Loucy (cell line): ENCODE measurements at regions not wholly inside any gene's neighbourhood (a gene's known extent, or its start where the extent isn't known, plus 50 kb on each side); places are given as distances from the start of the nearest gene placed in this dataset.

Source experiments
- H2AFZ ChIP-seq: fragments of 200-600 bp; sonication (generic); 2 replicates; pipeline ENCODE4 v1.6.0; 2016; ENCODE audit warnings: antibody characterized with exemption, mild to moderate bottlenecking, low read length, moderate library complexity
- H3F3A ChIP-seq: fragments of 200-600 bp; 2 replicates; pipeline ENCODE4 v1.6.0; 2016; ENCODE audit warnings: antibody characterized with exemption, low read depth, mild to moderate bottlenecking
- H3K27me3 ChIP-seq: fragments of 200-600 bp; sonication (generic); 2 replicates; pipeline ENCODE4 v1.6.1; 2014; ENCODE audit warnings: low read length, mild to moderate bottlenecking; ENCODE audit not compliant: insufficient read depth, poor library complexity, severe bottlenecking
- H3K36me3 ChIP-seq: fragments of 200-600 bp; sonication (generic); 2 replicates; pipeline ENCODE4 v1.6.1; 2016; ENCODE audit warnings: low read length; ENCODE audit not compliant: insufficient read depth
- H3K4me1 ChIP-seq: fragments of 200-600 bp; sonication (generic); 2 replicates; pipeline ENCODE4 v1.5.1; 2014; ENCODE audit warnings: low read length, mild to moderate bottlenecking; ENCODE audit not compliant: insufficient read depth, poor library complexity, severe bottlenecking
- H3K4me2 ChIP-seq: fragments of 200-600 bp; sonication (generic); 2 replicates; pipeline ENCODE4 v1.6.0; 2014; ENCODE audit warnings: antibody characterized with exemption, low read length, low read depth, mild to moderate bottlenecking; ENCODE audit not compliant: poor library complexity, severe bottlenecking
- H3K4me3 ChIP-seq: fragments of 200-600 bp; sonication (generic); 2 replicates; pipeline ENCODE4 v1.5.1; 2014; ENCODE audit warnings: low read length, mild to moderate bottlenecking, mixed read lengths; ENCODE audit not compliant: poor library complexity, severe bottlenecking
- H3K79me2 ChIP-seq: fragments of 200-600 bp; sonication (generic); 2 replicates; pipeline ENCODE4 v1.6.1; 2014; ENCODE audit warnings: low read length; ENCODE audit not compliant: insufficient read depth
- H3K9ac ChIP-seq: fragments of 200-600 bp; sonication (generic); 2 replicates; pipeline ENCODE4 v1.6.0; 2014; ENCODE audit warnings: mild to moderate bottlenecking, low read depth, low read length, moderate library complexity; ENCODE audit not compliant: poor library complexity, severe bottlenecking
- H3K9me2 ChIP-seq: fragments of 200-600 bp; sonication (generic); replicated peaks from 2 replicates; pipeline ENCODE4 v1.6.1; 2016; ENCODE audit warnings: low read depth, low read length, mixed read lengths
- H3K9me3 ChIP-seq: fragments of 200-600 bp; sonication (generic); 2 replicates; pipeline ENCODE4 v1.6.1; 2014; ENCODE audit warnings: mild to moderate bottlenecking, antibody characterized with exemption, low read length, low read depth; ENCODE audit not compliant: insufficient read depth
- H4K20me1 ChIP-seq: fragments of 200-600 bp; sonication (generic); 2 replicates; pipeline ENCODE4 v1.6.0; 2014; ENCODE audit warnings: antibody characterized with exemption, low read length, mild to moderate bottlenecking; ENCODE audit not compliant: insufficient read depth, poor library complexity, severe bottlenecking
- EZH2phosphoT487 ChIP-seq: fragments of 200-600 bp; IDR thresholded peaks from 2 replicates; pipeline ENCODE4 v1.6.1; 2018; ENCODE audit warnings: antibody characterized with exemption, mild to moderate bottlenecking, moderate library complexity, borderline replicate concordance
- TF ChIP-seq, protein P1 (sequence below): fragments of 200-600 bp; sonication (generic); conservative IDR thresholded peaks from 2 replicates; pipeline ENCODE4 v1.5.1; 2014; ENCODE audit warnings: mild to moderate bottlenecking, antibody characterized with exemption, low read length

DNA sequence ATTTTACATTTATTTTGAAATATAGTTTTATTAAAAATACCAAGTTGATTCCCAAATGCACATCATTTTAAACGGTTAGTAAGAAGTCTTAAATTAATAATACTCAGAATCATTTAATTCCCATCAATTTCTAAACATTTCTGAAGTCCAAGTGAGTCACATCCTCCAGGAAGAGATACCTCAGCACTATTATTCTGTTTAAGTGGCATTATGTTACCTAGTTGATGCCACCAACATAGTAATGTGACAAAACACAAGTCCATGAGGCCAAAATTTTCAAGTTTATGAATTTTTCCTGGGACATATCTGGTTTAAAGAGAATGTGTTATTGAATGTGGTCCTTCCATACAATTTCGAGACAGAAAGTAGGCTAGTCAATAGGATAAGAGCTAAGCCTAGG is 1348.3 kb upstream of the CDH9 start:
- Histone ChIP-seq H4K20me1 (no peaks in the 10 kb centered on the region), H3K9ac (no peak overlapping the region), H3K36me3 (no peaks in the 10 kb centered on the region), H3K9me3 (no peaks in the 10 kb centered on the region), H3K4me2 (no peak overlapping the region), H3K27me3 (no peaks in the 10 kb centered on the region), H3K79me2 (no peaks in the 10 kb centered on the region), H3F3A (no peaks in the 10 kb centered on the region), H2AFZ (no peak overlapping the region), H3K4me1 (no peaks in the 10 kb centered on the region), H3K9me2 (no peaks in the 10 kb centered on the region), H3K4me3 (no peak overlapping the region)
- TF ChIP-seq, protein P1, sequence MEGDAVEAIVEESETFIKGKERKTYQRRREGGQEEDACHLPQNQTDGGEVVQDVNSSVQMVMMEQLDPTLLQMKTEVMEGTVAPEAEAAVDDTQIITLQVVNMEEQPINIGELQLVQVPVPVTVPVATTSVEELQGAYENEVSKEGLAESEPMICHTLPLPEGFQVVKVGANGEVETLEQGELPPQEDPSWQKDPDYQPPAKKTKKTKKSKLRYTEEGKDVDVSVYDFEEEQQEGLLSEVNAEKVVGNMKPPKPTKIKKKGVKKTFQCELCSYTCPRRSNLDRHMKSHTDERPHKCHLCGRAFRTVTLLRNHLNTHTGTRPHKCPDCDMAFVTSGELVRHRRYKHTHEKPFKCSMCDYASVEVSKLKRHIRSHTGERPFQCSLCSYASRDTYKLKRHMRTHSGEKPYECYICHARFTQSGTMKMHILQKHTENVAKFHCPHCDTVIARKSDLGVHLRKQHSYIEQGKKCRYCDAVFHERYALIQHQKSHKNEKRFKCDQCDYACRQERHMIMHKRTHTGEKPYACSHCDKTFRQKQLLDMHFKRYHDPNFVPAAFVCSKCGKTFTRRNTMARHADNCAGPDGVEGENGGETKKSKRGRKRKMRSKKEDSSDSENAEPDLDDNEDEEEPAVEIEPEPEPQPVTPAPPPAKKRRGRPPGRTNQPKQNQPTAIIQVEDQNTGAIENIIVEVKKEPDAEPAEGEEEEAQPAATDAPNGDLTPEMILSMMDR, result no peak
- no peak for TF ChIP-seq EZH2phosphoT487

DNA sequence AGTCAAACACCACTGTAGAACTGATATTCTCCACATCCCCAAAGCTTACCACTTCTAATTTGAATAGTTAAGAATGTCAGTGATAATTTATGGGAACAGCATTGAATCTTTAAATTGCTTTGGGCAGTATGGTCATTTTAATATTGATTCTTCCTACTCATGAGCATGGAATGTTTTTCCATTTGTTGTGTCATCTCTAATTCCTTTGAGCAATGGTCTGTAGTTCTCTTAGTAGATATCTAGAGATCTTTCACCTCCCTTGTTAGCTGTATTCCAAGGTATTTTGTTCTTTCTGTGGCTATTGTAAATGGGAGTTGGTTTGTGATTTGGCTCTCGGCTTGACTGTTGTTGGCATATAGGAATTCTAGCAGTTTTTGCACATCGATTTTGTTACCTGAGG is 1341.8 kb upstream of the CDH9 start:
- Histone ChIP-seq H3K4me3 (no peak overlapping the region), H3K4me1 (no peaks in the 10 kb centered on the region), H3K4me2 (no peak overlapping the region)

DNA sequence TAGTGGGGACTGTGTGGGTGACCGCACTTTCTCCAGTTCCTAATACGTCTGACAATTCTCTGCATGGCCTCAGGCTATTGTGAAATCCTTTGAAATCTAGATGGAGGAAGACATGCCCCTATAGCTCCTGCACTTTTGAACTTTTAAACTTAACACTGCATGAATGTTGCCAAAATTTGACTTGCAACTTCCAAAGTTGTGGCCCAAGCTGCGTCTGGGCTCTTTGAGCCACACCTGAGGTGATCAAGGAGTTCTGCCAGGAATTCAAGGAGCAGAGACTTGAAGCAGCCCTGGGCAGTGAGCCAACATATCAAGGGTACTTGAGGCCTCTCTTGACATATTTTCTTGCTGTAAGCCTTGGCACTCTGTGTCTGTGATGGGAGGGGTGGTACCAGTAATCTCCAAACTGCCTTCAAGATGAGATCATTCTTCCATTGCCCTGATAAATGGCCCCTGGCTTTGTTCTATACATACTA is 1336.1 kb upstream of the CDH9 start:
- no peaks in the 10 kb centered on the region for H3K79me2 ChIP-seq
- H3K4me3 ChIP-seq, result no peak overlapping the region
- H2AFZ ChIP-seq, result no peak overlapping the region
- no peak overlapping the region for H3K9ac ChIP-seq
- no peaks in the 10 kb centered on the region for H3K4me1 ChIP-seq
- H3K9me3 ChIP-seq, result no peaks in the 10 kb centered on the region
- no peaks in the 10 kb centered on the region for H3K9me2 ChIP-seq
- H3F3A ChIP-seq, result no peaks in the 10 kb centered on the region
- H4K20me1 ChIP-seq, result no peaks in the 10 kb centered on the region
- no peaks in the 10 kb centered on the region for H3K36me3 ChIP-seq
- TF ChIP-seq, protein P1, result no peak
- TF ChIP-seq EZH2phosphoT487, result no peak
- no peaks in the 10 kb centered on the region for H3K27me3 ChIP-seq
- no peak overlapping the region for H3K4me2 ChIP-seq

More for the DNA sequence above, 1341.8 kb upstream of the CDH9 start:
- no peaks in the 10 kb centered on the region for H4K20me1 ChIP-seq
- H3K79me2 ChIP-seq, result no peaks in the 10 kb centered on the region
- no peaks in the 10 kb centered on the region for H3F3A ChIP-seq
- H2AFZ ChIP-seq, result no peak overlapping the region
- no peaks in the 10 kb centered on the region for H3K9me3 ChIP-seq
- no peaks in the 10 kb centered on the region for H3K36me3 ChIP-seq
- no peak overlapping the region for H3K9ac ChIP-seq
- no peaks in the 10 kb centered on the region for H3K27me3 ChIP-seq
- TF ChIP-seq, protein P1, result no peak
- no peak for TF ChIP-seq EZH2phosphoT487
- H3K9me2 ChIP-seq, result no peaks in the 10 kb centered on the region
